Upper lobe of left lung (tissue), 4 donors: ENCODE measurements at regions not wholly inside any gene's neighbourhood (a gene's known extent, or its start where the extent isn't known, plus 50 kb on each side); places are given as distances from the start of the nearest gene placed in this dataset.

Source experiments
- CTCF ChIP-seq, 6 experiments: fragments of 450-650 bp in 4 of 6; fragments of 200-600 bp in 2 of 6; sonication (generic) in 2 of 6; IDR thresholded peaks; one replicate each; pipeline ENCODE4 v1.5.1; 2016 to 2019; ENCODE audit warnings: antibody characterized with exemption in 6 of 6
- EP300 ChIP-seq, 4 donors: sonication (generic); formaldehyde crosslinking; IDR thresholded peaks; one replicate each; pipeline ENCODE4 v1.5.1; 2017; ENCODE audit warnings: antibody characterized with exemption in 4 of 4, control low read depth in 2 of 4
- POLR2A ChIP-seq, 4 donors: fragments of 450-650 bp; IDR thresholded peaks; one replicate each; pipeline ENCODE4 v1.5.1; 2016 to 2017; ENCODE audit warnings: antibody characterized with exemption in 4 of 4, mild to moderate bottlenecking in 2 of 4
- POLR2AphosphoS5 ChIP-seq, 2 donors: sonication (generic); formaldehyde crosslinking; IDR thresholded peaks; one replicate each; pipeline ENCODE4 v1.5.1; 2017; ENCODE audit warnings: antibody characterized with exemption in 2 of 2

GRCh38 chr7:46738165-46738564, 817.1 kb upstream of the IGFBP3 start:
- TF ChIP-seq POLR2AphosphoS5 (IDR thresholded peaks at IDR 0.05) (no peak), CTCF (IDR thresholded peaks at IDR 0.05) (no peak), EP300 (IDR thresholded peaks at IDR 0.05) (no peak), POLR2A (IDR thresholded peaks at IDR 0.05) (no peak)
